ENCODE measurements at regions not wholly inside any gene's neighbourhood (a gene's known extent, or its start where the extent isn't known, plus 50 kb on each side); places are given as distances from the start of the nearest gene placed in this dataset.

DNA sequence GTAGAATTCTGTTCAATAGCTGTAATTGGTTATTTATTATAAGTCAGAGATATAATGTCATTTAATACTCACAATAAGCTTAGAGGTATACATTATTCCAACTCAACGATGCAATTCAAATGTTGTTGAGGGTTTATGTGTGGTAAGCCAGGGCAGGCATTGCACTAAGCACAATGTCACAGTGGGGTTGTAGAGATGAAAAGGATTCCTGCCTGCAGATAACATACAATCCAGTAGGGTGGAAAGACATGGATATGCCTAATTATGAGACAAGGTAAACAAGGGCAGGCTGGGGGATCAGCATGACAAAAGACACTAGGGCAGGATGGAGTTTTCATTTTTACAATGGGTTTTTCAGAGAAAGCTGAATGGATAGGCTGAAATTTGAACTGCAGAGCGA, 98.7 kb upstream of the PALM2AKAP2 start:
- ChIA-PET RAD21 (ENCODE audit: low non-redundant PET in 1 of 2, low total read pairs in 2 of 2, uncharacterized antibody in 2 of 2, unreplicated experiment in 2 of 2) (no interaction called here), CTCF (no interaction called here), POLR2A (no interaction called here)
- Histone ChIP-seq H3K9me3 (ENCODE audit: control insufficient read depth in 1 of 2, insufficient read depth in 1 of 2, low read depth in 1 of 2, low read length in 2 of 2) (no peaks in the 10 kb centered on the region), H3K4me2 (ENCODE audit: low read length) (no peak overlapping the region), H3K4me3 (replicated peaks in 1 of 2; ENCODE audit: low read depth in 1 of 2, low read length in 2 of 2) (no peak overlapping the region), H3K4me1 (ENCODE audit: control insufficient read depth in 1 of 2, insufficient read depth in 2 of 2, low read length in 2 of 2) (no peaks in the 10 kb centered on the region), H3K9me2 (ENCODE audit: insufficient read depth) (no peaks in the 10 kb centered on the region), H3K9ac (ENCODE audit: low read length) (no peak overlapping the region), H3K27ac (ENCODE audit: low read depth, low read length) (no peak overlapping the region), H3K36me3 (ENCODE audit: control insufficient read depth in 1 of 2, insufficient read depth in 2 of 2, low read length in 2 of 2) (no peaks in the 10 kb centered on the region), H3K79me2 (ENCODE audit: insufficient read depth, low read length) (no peaks in the 10 kb centered on the region), H2AFZ (ENCODE audit: low read depth, low read length, poor library complexity, severe bottlenecking) (no peak overlapping the region), H3K27me3 (ENCODE audit: insufficient read depth, low read length) (peaks cover 57% of the 10 kb centered on the region), H4K20me1 (ENCODE audit: insufficient read depth) (no peaks in the 10 kb centered on the region)
- intact Hi-C loops (cut with micrococcal nuclease): no loop called here
- DNase-seq (ENCODE audit: low read depth, low spot score) (no peak), ATAC-seq (no peak)
- no TSS peak for BruUV-seq (replicated peaks)
- TF ChIP-seq YY1 (IDR thresholded peaks at IDR 0.05; ENCODE audit: extremely low read depth, insufficient replicate concordance, low read depth, low read length): no peak
- no peak for TF ChIP-seq EZH2phosphoT487 (IDR thresholded peaks at IDR 0.05; ENCODE audit: borderline replicate concordance)
- TF ChIP-seq TCF7L2 (IDR thresholded peaks at IDR 0.05; ENCODE audit: borderline replicate concordance, extremely low read depth, insufficient read depth, insufficient read length): no peak
- no peak for TF ChIP-seq CBX3 (IDR thresholded peaks at IDR 0.05; ENCODE audit: low read depth)
- TF ChIP-seq EGR1 (IDR thresholded peaks at IDR 0.05; ENCODE audit: low read depth): no peak
- TF ChIP-seq, protein P1, sequence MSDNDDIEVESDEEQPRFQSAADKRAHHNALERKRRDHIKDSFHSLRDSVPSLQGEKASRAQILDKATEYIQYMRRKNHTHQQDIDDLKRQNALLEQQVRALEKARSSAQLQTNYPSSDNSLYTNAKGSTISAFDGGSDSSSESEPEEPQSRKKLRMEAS (IDR thresholded peaks at IDR 0.05): no peak
- no peak for TF ChIP-seq CEBPB (IDR thresholded peaks at IDR 0.05; ENCODE audit: low read depth)
- no peak for TF ChIP-seq RAD21 (IDR thresholded peaks at IDR 0.05; ENCODE audit: low read depth)
- TF ChIP-seq SIN3A (IDR thresholded peaks at IDR 0.05; ENCODE audit: low read depth): no peak
- TF ChIP-seq ELF1 (IDR thresholded peaks at IDR 0.05; ENCODE audit: borderline replicate concordance, low read depth): no peak
- TF ChIP-seq, protein P2, sequence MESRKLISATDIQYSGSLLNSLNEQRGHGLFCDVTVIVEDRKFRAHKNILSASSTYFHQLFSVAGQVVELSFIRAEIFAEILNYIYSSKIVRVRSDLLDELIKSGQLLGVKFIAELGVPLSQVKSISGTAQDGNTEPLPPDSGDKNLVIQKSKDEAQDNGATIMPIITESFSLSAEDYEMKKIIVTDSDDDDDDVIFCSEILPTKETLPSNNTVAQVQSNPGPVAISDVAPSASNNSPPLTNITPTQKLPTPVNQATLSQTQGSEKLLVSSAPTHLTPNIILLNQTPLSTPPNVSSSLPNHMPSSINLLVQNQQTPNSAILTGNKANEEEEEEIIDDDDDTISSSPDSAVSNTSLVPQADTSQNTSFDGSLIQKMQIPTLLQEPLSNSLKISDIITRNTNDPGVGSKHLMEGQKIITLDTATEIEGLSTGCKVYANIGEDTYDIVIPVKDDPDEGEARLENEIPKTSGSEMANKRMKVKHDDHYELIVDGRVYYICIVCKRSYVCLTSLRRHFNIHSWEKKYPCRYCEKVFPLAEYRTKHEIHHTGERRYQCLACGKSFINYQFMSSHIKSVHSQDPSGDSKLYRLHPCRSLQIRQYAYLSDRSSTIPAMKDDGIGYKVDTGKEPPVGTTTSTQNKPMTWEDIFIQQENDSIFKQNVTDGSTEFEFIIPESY (IDR thresholded peaks at IDR 0.05; ENCODE audit: extremely low read depth, insufficient replicate concordance, low read length): no peak
- TF ChIP-seq, protein P3, sequence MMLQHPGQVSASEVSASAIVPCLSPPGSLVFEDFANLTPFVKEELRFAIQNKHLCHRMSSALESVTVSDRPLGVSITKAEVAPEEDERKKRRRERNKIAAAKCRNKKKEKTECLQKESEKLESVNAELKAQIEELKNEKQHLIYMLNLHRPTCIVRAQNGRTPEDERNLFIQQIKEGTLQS (IDR thresholded peaks at IDR 0.05): no peak
- TF ChIP-seq SRF (IDR thresholded peaks at IDR 0.05; ENCODE audit: low read depth): no peak

Measured in HCT116 (cell line).